ENCODE measurements at regions not wholly inside any gene's neighbourhood (a gene's known extent, or its start where the extent isn't known, plus 50 kb on each side); places are given as distances from the start of the nearest gene placed in this dataset.
"Not testable (repeated sequence)": the region's sequence is repeated elsewhere in the genome, so short reads cannot be mapped to it uniquely, and the experiment has no call there.

DNA sequence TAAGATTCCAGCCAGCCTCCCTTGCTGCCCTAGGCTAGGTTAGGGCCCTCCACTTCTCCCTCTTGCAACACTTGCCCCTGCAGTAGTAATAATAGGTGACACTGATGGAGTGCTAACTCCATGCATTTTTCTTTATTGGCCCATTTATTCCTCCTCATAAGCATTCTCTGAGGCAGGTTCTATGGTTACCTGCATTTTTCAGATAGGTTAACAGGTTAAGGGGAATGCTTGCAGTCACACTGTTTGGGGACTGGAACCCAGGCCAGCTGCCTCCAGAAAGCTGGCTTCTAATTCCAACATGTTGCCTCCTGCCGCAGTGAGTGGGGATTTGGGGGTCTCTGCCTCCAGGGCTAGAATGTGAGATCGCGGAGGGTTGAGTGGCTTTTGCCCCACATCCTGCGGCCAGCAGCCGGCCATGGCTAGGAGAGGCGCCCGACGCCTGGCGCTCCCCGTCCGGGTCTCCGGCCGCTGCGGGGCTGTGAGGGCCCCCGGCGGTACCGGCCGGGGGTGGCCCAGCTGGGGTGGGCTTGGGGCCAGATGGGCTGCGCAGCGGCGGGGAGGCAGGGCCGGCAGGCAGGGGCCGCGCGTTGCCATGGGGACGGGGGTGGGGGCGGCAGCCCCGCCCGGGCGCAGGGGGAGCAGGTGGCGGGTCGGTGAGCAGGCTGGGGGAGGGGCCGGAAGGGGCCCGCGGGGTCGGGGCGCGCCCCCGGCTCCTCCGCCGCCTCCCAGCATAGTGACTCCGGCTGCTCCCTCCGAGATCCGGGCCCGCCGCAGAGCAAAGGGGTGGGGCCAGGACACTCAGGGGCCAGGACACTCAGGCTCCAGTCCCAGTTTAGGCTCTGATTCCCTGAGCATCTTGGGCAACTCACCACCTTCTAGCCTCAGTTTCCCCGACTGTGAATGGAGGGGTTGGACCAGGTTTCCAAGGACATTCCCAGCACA is 68.4 kb upstream of the SSBP3 start:
- peak; percentile 21 for DNase-seq

DNA sequence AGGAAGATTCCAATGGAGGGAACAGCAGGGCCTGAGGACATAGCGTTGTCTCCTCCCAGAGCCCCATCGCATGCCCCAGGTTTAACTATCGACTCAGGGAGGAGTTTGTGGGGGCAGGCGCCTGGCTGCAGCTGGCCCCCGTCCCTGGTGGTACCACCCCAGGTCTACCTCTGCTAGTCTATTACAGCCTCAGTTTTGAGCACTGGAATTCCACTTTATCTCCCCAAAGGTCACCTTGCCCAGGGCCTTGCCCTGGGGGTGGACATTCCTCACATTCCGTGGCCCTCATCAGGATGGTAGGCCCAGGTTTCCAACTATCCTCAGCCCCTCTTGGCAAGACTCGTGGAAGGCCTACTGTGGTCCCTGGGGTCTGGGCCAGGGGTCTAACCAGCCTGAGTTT is 65.4 kb upstream of the SSBP3 start:
- no peak for DNase-seq

DNA sequence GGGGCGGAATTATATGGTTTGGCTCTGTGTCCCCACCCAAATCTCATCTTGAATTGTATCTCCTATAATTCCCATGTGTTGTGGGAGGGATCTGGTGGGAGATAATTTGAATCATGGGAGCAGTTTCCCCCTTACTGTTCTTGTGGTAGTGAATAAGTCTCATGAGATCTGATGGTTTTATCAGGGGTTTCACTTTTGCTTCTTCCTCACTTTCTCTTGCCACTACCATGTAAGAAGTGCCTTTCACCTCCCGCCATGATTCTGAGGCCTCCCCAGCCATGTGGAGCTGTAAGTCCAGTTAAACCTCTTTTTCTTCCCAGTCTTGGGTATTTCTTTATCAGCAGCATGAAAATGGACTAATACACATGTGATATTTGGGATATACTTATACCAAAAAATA is 63.2 kb upstream of the SSBP3 start:
- DNase-seq, result not testable (repeated sequence)

DNA sequence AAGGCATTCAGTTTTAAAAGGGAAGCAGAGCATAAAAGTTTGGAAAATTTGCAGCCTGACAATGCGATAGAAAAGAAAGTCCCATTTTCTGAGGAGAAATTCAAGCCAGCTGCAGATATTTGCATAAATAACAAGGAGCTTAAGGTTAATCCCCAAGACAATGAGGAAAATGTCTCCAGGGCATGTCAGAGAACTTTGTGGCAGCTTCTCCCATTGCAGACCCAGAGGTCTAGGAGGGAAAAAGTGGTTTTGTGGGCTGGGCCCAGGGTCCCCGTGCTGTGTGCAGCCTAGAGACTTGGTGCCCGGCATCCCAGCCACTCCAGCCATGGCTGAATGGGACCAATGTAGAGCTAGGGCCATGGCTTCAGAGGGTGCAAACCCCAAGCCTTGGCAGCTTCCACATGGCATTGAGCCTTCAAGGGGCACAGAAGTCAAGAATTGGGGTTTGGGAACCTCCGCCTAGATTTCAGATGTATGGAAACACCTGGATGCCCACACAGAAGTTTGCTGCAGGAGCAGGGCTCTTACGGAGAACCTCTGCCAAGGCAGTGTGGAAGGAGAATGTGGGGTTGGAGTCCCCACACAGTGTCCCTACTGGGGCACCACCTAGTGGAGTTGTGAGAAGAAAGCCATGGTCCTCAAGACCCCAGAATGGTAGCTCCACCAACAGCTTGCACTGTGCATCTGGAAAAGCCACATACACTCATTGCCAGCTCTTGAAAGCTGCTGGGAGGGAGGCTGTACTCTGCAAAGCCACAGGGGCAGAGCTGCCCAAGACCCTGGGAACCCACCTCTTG is 62.3 kb upstream of the SSBP3 start:
- not testable (repeated sequence) for DNase-seq

DNA sequence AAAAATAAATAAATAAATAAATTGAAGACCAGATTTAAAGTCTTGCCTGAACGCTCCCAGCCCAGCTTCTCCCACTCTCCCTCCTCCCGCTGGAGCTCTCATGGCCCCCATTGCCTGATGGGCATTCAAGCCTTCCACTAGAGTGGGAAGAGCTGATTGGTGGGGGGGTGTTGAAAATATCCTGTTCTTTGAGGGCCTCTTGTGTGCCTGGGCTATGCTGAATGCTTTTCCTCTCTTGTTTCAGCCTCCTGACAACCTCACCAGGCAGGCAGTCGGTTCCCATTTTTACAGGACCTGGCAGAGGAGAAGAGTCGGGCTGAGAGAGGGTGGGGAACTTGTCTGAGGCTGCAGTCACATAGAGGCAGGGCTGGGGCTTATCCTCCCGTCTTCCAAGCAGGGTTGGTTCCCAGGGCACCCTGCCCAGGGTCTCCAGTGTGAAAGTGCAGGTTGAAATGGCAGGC is 59.2 kb upstream of the SSBP3 start:
- DNase-seq, result no peak

DNA sequence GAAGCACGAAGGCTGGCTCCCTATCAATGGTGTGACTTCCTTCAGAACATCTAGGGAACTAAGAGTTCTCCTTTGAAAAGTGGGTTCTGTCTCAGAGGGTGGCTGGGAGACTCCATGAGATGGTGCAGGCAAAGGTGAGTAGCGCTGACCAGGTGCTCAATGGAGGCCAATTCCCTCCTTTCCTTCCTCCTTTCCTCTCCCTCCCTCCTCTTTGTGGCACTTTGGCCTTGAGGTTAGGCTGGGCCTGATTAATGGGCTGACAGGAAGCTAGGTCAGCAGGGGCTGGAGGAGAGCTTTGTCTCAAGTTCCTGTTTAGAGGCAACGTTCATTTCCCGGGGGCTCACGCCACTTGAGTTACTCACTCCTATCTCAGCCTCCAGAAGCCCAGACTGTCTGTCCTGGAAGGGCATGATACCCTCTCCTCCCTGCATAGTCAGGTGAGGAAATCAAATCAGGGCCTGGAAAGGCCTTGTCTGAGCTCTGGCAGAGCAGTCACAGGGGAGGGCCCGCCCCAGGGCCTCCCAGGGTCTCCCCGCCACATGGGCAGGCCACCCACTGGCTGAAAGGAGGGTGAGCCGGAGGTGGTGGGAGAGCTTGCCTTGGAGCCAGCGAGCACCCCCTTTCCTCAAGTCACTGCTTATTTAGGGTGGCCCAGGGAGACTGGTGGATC is 58.4 kb upstream of the SSBP3 start:
- no peak for DNase-seq

DNA sequence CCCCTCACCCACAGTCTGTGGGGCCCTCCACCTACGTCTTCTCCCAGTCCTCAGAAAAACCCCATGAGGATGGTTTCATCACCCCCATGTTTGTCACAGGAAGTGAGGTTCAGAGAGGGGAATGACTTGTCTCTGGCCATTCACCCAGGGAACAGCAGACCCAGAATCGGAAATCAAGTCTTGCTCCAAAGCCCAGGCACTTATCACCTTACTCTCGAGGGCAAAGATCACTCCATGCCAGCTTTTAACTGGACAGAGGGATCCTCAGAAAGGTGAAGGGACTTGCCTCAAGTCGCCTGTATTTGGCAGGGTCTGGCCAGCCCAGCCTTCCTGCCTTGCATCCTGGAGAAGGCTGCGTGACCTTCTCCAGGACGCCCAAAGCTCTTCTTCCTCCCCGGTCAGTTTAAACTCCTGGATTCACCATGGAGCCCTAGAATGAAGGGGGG is 57.9 kb upstream of the SSBP3 start:
- no peak for DNase-seq

DNA sequence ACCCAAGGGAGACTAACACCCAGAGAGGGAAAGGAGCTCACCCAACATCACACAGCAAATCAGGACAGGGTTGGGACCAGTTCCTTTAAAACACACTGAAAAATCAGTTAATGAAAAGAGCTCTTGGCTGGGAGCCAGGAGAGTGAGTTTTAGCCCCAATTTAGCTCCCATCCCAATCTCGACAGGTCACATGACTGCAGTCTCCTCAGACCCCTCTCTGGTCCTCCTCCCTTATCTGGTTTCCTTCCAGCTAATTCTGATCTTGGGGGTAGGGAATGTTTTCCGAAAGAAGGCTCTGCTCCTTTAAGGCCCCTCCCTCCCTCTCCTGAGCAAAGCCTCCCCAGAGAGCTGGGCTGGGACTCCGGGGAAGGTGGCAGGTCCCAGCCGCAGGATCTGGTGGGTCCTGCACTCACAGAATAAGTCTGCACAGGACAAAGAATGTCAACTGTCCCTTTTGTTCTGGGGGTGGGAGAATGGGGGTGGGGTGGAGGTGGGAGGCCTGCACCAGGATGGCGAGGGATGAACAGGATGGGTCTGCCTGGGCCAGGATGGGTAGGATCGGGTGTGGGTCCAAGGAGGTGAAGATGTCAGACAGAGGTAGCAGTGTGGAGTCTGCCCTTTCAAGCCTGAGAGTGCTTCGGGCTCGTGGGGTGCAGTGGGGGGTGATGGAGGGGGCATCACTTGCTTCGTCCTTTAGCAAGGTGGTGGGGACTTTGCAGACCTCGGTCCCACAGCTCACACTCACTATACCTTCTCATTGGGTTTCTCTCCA is 57.3 kb upstream of the SSBP3 start:
- DNase-seq, result no peak

DNA sequence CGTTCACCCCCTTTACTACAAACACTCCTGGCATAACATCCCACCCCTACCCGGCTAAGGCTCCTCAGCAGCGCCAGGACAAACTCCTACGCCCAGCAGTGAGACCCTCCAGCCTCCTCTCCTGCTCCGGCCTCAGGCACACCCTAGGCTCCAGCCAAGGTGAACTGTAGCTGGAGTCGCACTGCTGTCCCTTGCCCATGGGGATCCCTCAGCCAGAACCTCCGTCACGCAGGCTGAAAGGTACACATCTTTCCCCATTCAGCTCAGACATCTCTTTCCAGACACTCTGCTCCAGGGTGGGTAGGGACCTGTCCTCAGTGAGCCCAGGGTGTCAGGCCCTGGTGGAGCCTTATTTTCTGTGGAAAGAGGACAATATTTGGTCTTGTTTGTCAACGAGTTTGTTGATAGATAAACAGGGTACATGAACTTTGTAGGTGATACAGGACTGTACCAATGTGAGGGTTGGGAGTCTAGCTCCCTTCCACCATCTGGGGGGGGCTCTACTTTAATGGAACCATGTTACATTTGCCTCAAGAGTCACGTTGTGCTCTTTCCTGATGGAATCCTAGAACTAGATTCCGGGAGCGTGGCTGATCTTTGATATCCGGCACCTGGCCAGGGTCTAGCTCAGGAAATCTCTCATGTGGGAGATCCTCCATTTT is 56.5 kb upstream of the SSBP3 start:
- no peak for DNase-seq

DNA sequence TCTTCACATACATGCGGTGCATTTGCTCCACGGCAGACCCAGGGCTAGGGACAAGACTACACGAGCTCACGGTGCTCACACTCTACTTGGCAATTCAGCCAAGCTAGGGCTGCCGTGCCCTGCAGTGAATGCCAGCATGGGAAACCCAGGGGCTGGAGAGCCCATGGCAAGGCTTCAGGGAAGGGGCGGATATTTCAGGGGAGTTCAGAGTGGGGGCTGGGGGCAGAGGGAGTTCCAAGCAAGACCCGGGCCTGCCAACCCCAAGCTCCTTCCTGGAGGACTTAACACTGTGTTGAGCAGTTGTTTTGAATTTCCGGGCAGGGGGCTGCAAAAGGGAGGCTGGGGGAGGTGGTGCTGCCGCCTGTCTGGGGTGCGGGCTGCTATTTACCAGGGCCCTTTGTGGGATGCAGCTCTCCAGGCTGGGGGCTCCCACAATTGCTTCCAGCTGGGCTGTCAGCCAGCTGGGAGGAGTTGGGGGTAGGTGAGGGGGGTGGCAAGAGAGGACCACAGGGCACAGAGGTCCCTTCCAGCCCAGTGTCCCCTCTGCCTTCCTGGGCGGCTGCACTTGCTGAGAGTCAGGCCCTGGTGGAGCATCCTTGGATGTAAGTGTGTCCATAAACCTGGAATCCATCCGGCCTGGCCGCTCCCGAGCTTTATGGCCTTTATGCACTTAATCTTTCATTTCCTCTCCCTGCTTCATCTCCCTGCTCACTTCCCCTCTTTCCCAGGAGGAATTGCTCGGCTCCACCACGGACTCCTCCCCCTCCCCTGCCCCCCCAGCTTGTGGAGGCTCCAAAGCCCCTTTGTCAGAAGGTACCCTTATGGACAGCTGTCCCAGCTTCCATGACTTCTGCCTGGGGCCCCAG is 55.8 kb upstream of the SSBP3 start:
- no peak for DNase-seq

DNA sequence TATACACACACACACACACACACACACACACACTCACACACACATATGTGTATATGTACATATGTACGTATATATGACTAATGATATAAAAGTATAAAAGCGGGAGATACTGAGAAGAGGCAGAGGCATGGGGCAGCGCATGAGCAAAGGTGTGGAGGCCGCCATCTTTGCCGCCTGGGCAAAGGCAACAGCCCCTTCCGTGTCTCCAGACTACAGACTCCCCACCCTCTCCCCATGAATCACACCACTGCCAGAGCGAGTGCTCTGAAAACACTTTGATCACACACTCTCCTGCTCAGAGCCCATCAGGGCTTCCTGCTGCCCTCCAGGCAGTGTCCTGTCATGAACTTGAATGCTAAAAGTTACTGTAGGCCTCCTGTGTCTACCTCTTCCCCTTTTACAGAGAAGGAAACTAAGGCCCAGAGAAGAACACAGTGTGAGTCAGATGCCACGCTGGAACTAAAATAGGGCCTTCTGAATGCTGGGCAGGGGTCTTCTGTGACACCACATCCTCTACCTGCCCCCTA is 54.7 kb upstream of the SSBP3 start:
- no peak for DNase-seq

DNA sequence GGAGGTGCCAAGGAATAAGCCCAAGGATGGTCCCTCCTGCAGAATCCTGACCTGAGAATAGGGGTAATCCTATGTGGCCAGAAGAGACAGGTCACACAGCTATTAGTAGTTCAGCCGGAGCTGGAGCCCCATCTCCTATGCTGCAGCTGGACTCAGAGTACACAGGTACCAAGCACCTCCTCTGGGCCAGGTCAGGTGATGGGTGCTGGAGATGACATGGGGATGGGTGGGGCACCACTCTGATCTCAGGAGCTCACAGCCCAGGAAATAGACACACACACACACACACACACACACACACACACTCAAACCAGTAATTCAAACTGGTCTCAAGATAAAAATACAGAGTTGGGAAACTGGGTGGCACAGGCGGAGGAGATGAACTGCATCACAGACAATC is 54.2 kb upstream of the SSBP3 start:
- peak; percentile 80 for DNase-seq

DNA sequence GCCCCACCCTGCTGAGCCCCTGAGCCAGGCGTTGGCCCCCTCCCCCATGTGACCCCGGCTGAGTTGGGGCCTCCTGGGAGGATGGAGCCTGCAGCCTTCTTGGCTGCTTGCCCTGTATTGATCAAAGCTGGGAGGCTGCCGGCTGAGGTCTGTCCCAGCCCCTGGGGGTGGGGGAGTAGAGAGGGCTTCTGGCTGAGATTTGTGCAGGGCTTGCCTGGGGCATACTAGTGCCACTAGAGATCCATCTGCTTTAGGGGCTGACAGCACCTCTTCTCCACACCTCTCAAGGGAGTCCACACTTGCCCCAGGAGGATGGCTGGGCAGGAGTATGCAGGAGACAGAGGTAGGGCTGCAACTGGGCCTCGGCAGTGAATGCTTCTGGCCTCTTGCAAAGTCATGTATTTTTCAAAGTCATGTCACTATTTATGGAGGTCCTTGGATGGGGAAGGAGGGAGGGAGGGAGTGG is 53.6 kb upstream of the SSBP3 start:
- DNase-seq, result no peak

DNA sequence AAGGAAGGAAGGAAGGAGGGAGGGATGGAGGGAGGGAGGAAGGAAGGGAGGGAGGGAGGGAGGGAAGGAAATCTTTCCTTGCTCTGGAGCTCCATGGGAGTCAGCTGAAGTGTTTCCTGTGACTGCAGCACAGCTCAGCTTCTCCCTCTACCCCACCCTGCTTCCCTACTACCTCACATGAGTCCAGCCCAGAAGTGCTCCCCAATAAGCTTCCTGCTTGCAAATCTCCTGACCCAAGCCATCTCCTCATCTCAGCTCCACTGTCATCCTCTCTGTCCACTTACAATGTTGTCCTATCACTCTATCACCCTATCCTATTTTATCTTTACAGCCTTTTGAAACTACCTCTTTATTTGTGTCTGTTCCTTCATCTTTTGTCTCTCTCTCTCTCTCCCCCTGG is 52.9 kb upstream of the SSBP3 start:
- no peak for DNase-seq

DNA sequence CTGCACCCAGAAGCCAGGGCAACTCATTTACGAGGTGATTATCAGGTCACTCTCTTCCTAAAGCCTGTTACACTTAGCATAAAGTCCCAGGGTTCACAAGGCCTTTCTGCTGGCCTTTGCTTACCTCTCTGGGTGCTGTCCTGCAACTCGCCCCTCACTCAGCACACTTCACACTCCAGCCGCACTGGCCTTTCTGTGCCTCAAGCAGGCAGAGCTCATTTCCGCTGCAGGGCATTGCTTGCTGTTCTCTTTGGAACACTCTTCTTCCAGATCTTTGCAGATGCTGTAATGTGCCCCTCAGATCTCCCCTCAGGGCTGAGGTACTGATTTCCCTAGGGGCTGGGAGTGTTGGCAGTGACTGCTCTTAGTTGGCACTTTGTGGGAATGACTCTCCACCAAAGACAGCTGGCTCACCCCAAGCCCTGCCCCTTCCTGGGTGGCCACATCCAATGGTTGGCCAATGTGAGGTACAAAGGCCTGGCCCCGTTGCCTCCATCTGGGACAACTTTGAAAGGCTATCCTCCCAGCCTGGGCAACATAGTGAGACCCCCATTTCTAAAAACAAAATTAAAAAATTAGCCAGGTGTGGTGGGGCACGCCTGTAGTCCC is 50.8 kb upstream of the SSBP3 start:
- no peak for DNase-seq

DNA sequence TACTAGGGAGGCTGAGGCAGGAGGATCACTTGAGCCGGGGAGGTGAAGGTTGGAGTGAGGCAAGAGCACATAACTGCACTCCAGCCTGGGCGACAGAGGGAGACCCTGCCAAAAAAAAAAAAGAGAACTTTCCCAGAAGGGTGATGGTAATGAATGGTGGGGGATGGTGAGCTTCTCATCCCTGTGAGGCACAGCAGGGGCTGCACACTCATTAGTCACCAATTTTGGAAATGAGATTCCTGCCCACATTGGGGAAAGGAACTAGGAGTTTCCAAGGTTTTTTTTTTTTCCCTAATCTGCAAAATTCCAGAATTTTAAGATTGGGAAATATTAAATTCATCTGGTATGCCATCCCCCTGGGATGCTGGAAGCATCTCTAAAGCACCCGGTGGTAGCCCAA is 50.2 kb upstream of the SSBP3 start:
- no peak for DNase-seq
